SIG-M5 (cell line): ENCODE measurements at regions not wholly inside any gene's neighbourhood (a gene's known extent, or its start where the extent isn't known, plus 50 kb on each side); places are given as distances from the start of the nearest gene placed in this dataset.
"Not testable (repeated sequence)": the region's sequence is repeated elsewhere in the genome, so short reads cannot be mapped to it uniquely, and the experiment has no call there.

ENCODE experiments used
- DNase-seq: peaks from one replicate; lab custom pipeline; 2025; lab: John Stamatoyannopoulos, UW

- no peak for DNase-seq
Measured at GRCh38 chr4:156545003-156545785, 426.4 kb downstream of the PDGFC start.

- no peak for DNase-seq
Measured at GRCh38 chr4:156539376-156539775, 432.2 kb downstream of the PDGFC start.

GRCh38 chr4:156538651-156539257 is 432.8 kb downstream of the PDGFC start:
- DNase-seq: no peak

GRCh38 chr4:156538210-156538609 is 433.4 kb downstream of the PDGFC start:
- no peak for DNase-seq

GRCh38 chr4:156537286-156537685 is 434.3 kb downstream of the PDGFC start:
- DNase-seq: no peak

- no peak for DNase-seq
Measured at GRCh38 chr4:156536661-156537060, 434.9 kb downstream of the PDGFC start.

- no peak for DNase-seq
Measured at GRCh38 chr4:156534205-156534604, 437.4 kb downstream of the PDGFC start.

- DNase-seq: no peak
Measured at GRCh38 chr4:156528216-156528615, 443.4 kb downstream of the PDGFC start.

GRCh38 chr4:156527237-156527993 is 444.2 kb downstream of the PDGFC start:
- DNase-seq: no peak

- no peak for DNase-seq
Measured at GRCh38 chr4:156523991-156524390, 447.6 kb downstream of the PDGFC start.

- no peak for DNase-seq
Measured at GRCh38 chr4:156523492-156523891, 448.1 kb downstream of the PDGFC start.

- no peak for DNase-seq
Measured at GRCh38 chr4:156521631-156522030, 450.0 kb downstream of the PDGFC start.

- DNase-seq: no peak
Measured at GRCh38 chr4:156517956-156518355, 453.6 kb downstream of the PDGFC start.

GRCh38 chr4:156517546-156517945 is 454.1 kb downstream of the PDGFC start:
- DNase-seq: no peak

- no peak for DNase-seq
Measured at GRCh38 chr4:156516698-156517097, 454.9 kb downstream of the PDGFC start.

GRCh38 chr4:156515295-156515694 is 456.3 kb downstream of the PDGFC start:
- no peak for DNase-seq

- no peak for DNase-seq
Measured at GRCh38 chr4:156512622-156513021, 459.0 kb downstream of the PDGFC start.

- not testable (repeated sequence) for DNase-seq
Measured at GRCh38 chr4:156509921-156510320, 461.7 kb downstream of the PDGFC start.

GRCh38 chr4:156505341-156505955 is 466.2 kb downstream of the PDGFC start:
- DNase-seq: no peak

GRCh38 chr4:156503119-156503518 is 468.5 kb downstream of the PDGFC start:
- no peak for DNase-seq

GRCh38 chr4:156501962-156502361 is 469.6 kb downstream of the PDGFC start:
- DNase-seq: no peak

- DNase-seq: no peak
Measured at GRCh38 chr4:156499684-156500083, 471.9 kb downstream of the PDGFC start.

- no peak for DNase-seq
Measured at GRCh38 chr4:156497486-156497885, 474.1 kb downstream of the PDGFC start.
